ENCODE measurements at regions not wholly inside any gene's neighbourhood (a gene's known extent, or its start where the extent isn't known, plus 50 kb on each side); places are given as distances from the start of the nearest gene placed in this dataset.

DNA sequence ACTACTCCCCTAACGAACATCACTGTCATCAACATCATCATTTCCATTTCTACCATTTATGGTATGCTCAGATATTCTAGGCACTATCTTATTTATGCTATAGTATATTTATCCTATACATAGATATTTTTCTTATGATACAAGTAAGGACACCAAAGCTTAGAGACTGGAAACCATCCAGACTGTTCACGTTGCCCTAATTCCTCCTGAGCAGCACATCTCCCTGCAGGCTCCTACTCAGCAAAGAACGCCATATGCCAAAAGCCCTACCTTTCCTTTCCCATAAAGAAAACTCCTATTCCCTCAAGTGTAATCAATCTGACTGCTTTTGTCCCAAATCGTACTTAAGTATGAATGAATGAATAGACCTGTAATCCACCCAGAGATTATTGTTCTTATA is 247.0 kb downstream of the PRELID2 start:
- ChIA-PET CTCF (no interaction called here), POLR2A (ENCODE audit: unreplicated experiment) (interaction anchor here (0.6 kb wide), 1 partner anchor 432 kb away, joined by 6 read pairs; no protein-coding TSS in a partner anchor)
- Histone ChIP-seq H3K27ac (peak overlapping the region; percentile 45), H3K4me1 (replicated peaks; ENCODE audit: insufficient read depth) (peaks cover 16% of the 10 kb centered on the region), H2AFZ (no peak overlapping the region), H3K79me2 (ENCODE audit: low read depth) (no peaks in the 10 kb centered on the region), H3K4me2 (peak overlapping the region; percentile 29), H4K20me1 (ENCODE audit: insufficient read depth) (no peaks in the 10 kb centered on the region), H3K4me3 (no peak overlapping the region), H3K9me2 (ENCODE audit: insufficient read depth) (no peaks in the 10 kb centered on the region; the same call in 1 of the 2 replicates), H3K9me3 (ENCODE audit: insufficient read depth, low read depth) (no peaks in the 10 kb centered on the region; the same call in 1 of the 2 replicates), H3F3A (ENCODE audit: insufficient read depth, low read depth) (no peaks in the 10 kb centered on the region; the same call in 1 of the 2 replicates), H3K27me3 (ENCODE audit: insufficient read depth, low read depth) (no peaks in the 10 kb centered on the region), H3K36me3 (ENCODE audit: low read depth) (no peaks in the 10 kb centered on the region)
- DNase-seq = no peak
- no TSS peak for BruUV-seq (replicated peaks)
- no peak for TF ChIP-seq EZH2 (IDR thresholded peaks at IDR 0.05; ENCODE audit: low read depth)
- TF ChIP-seq, protein P1, sequence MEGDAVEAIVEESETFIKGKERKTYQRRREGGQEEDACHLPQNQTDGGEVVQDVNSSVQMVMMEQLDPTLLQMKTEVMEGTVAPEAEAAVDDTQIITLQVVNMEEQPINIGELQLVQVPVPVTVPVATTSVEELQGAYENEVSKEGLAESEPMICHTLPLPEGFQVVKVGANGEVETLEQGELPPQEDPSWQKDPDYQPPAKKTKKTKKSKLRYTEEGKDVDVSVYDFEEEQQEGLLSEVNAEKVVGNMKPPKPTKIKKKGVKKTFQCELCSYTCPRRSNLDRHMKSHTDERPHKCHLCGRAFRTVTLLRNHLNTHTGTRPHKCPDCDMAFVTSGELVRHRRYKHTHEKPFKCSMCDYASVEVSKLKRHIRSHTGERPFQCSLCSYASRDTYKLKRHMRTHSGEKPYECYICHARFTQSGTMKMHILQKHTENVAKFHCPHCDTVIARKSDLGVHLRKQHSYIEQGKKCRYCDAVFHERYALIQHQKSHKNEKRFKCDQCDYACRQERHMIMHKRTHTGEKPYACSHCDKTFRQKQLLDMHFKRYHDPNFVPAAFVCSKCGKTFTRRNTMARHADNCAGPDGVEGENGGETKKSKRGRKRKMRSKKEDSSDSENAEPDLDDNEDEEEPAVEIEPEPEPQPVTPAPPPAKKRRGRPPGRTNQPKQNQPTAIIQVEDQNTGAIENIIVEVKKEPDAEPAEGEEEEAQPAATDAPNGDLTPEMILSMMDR (conservative IDR thresholded peaks at IDR 0.05) = no peak
- intact Hi-C loops (cut with micrococcal nuclease; ENCODE audit: unreplicated experiment) = loop anchor here (5.0 kb wide), 1 partner anchor 56 kb away; no protein-coding TSS in a partner anchor

DNA sequence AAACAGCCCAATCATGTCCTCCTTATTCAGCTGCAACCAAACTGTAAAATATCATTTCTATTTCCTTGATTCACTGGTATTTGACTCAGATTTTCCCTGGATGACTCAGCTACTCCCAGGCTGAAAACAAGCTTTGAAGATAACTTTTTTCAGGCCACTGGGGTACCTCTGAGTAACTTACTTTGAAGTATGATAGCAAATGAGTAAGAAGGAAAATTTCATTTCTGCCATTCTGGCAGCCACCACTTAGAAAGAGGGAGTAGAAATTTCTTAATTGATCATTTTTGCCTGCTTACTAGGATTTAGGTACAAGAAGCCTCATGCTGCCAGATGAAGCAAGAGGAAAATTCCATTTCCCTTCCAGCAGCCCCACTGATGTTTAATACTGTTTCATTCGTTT is 247.4 kb downstream of the PRELID2 start:
- no peaks in the 10 kb centered on the region; the same call in 1 of the 2 replicates for H3F3A ChIP-seq (ENCODE audit: insufficient read depth, low read depth)
- no peak for TF ChIP-seq EZH2 (IDR thresholded peaks at IDR 0.05; ENCODE audit: low read depth)
- no TSS peak for BruUV-seq (replicated peaks)
- POLR2A ChIA-PET (ENCODE audit: unreplicated experiment) = interaction anchor here (0.6 kb wide), 1 partner anchor 433 kb away, joined by 6 read pairs; no protein-coding TSS in a partner anchor
- H3K4me2 ChIP-seq = peak overlapping the region; percentile 29
- no peaks in the 10 kb centered on the region for H3K36me3 ChIP-seq (ENCODE audit: low read depth)
- H3K4me1 ChIP-seq (replicated peaks; ENCODE audit: insufficient read depth) = peaks cover 16% of the 10 kb centered on the region
- intact Hi-C loops (cut with micrococcal nuclease; ENCODE audit: unreplicated experiment) = loop anchor here (5.0 kb wide), 1 partner anchor 55 kb away; no protein-coding TSS in a partner anchor
- no peak overlapping the region for H2AFZ ChIP-seq
- no peaks in the 10 kb centered on the region for H4K20me1 ChIP-seq (ENCODE audit: insufficient read depth)
- no peaks in the 10 kb centered on the region for H3K79me2 ChIP-seq (ENCODE audit: low read depth)
- H3K27ac ChIP-seq = peak overlapping the region; percentile 45
- H3K4me3 ChIP-seq = no peak overlapping the region
- CTCF ChIA-PET = no interaction called here
- peak; percentile 29 to 73 for DNase-seq
- H3K27me3 ChIP-seq (ENCODE audit: insufficient read depth, low read depth) = no peaks in the 10 kb centered on the region
- no peaks in the 10 kb centered on the region; the same call in 1 of the 2 replicates for H3K9me3 ChIP-seq (ENCODE audit: insufficient read depth, low read depth)
- no peaks in the 10 kb centered on the region; the same call in 1 of the 2 replicates for H3K9me2 ChIP-seq (ENCODE audit: insufficient read depth)

DNA sequence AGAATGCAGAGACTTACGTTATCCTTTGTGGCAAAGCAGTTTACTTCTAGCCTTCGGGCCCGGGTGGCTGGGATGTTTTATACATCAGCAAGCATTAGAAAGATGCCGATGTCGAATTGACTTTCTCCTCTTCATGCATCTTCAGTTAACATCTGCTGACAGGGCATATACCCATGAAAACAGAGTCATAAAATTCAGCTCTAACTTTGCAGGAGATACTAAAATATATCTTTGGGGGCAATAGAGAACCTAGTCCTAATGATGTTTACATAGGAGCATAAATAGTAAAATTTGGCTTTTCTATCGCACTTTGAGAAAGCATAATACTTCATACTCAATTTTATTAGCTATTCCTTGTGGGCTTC is 247.9 kb downstream of the PRELID2 start:
- no TSS peak for BruUV-seq (replicated peaks)
- Histone ChIP-seq H3K36me3 (ENCODE audit: low read depth) (no peaks in the 10 kb centered on the region), H3K9me3 (ENCODE audit: insufficient read depth, low read depth) (no peaks in the 10 kb centered on the region; the same call in 1 of the 2 replicates), H3K27ac (peak overlapping the region; percentile 45), H2AFZ (no peak overlapping the region), H3K4me2 (peak overlapping the region; percentile 29; the same call in 1 of the 2 replicates), H3K27me3 (ENCODE audit: insufficient read depth, low read depth) (no peaks in the 10 kb centered on the region), H3K79me2 (ENCODE audit: low read depth) (no peaks in the 10 kb centered on the region), H4K20me1 (ENCODE audit: insufficient read depth) (no peaks in the 10 kb centered on the region), H3K4me1 (replicated peaks; ENCODE audit: insufficient read depth) (peaks cover 16% of the 10 kb centered on the region), H3K4me3 (no peak overlapping the region), H3K9me2 (ENCODE audit: insufficient read depth) (no peaks in the 10 kb centered on the region; the same call in 1 of the 2 replicates), H3F3A (ENCODE audit: insufficient read depth, low read depth) (no peaks in the 10 kb centered on the region; the same call in 1 of the 2 replicates)
- ChIA-PET POLR2A (ENCODE audit: unreplicated experiment) (interaction anchor here (0.6 kb wide), 1 partner anchor 433 kb away, joined by 6 read pairs; no protein-coding TSS in a partner anchor), CTCF (no interaction called here)
- intact Hi-C loops (cut with micrococcal nuclease; ENCODE audit: unreplicated experiment) = loop anchor here (5.0 kb wide), 1 partner anchor 55 kb away; no protein-coding TSS in a partner anchor
- TF ChIP-seq, protein P1 (conservative IDR thresholded peaks at IDR 0.05) = no peak
- no peak for TF ChIP-seq EZH2 (IDR thresholded peaks at IDR 0.05; ENCODE audit: low read depth)
- DNase-seq = no peak
